ENCODE measurements at regions not wholly inside any gene's neighbourhood (a gene's known extent, or its start where the extent isn't known, plus 50 kb on each side); places are given as distances from the start of the nearest gene placed in this dataset.

DNA sequence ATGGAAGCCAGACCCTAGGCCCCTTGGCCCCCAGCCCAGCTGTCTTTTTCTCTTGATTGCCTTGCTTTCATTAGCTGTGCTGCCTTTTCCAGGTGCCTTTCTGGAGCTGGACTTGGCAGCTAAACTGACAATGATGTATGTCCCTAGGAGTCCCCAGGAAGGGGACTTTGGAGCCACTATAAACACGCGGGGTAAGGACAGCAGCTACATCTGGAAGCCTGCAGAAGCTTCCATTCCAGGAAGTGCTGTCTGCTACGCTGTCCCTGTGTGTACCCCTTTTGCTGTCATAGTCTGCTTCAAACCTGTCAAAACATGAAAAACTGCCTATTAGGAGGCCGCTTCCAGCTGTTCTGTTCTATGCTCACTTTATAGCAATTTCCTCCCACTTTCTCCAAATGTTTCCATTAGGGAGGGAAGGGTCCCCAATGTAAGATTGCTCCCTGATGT is 153.3 kb upstream of the RAG2 start:
- TF ChIP-seq EZH2 (IDR thresholded peaks at IDR 0.05; ENCODE audit: insufficient read depth, low read length) = no peak
- TF ChIP-seq, protein P1, sequence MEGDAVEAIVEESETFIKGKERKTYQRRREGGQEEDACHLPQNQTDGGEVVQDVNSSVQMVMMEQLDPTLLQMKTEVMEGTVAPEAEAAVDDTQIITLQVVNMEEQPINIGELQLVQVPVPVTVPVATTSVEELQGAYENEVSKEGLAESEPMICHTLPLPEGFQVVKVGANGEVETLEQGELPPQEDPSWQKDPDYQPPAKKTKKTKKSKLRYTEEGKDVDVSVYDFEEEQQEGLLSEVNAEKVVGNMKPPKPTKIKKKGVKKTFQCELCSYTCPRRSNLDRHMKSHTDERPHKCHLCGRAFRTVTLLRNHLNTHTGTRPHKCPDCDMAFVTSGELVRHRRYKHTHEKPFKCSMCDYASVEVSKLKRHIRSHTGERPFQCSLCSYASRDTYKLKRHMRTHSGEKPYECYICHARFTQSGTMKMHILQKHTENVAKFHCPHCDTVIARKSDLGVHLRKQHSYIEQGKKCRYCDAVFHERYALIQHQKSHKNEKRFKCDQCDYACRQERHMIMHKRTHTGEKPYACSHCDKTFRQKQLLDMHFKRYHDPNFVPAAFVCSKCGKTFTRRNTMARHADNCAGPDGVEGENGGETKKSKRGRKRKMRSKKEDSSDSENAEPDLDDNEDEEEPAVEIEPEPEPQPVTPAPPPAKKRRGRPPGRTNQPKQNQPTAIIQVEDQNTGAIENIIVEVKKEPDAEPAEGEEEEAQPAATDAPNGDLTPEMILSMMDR (IDR thresholded peaks at IDR 0.05; ENCODE audit: insufficient read depth, low read depth, low read length) = no peak
